ENCODE measurements at regions not wholly inside any gene's neighbourhood (a gene's known extent, or its start where the extent isn't known, plus 50 kb on each side); places are given as distances from the start of the nearest gene placed in this dataset.

- TF ChIP-seq CTCF (IDR thresholded peaks at IDR 0.05) (no peak), POLR2A (IDR thresholded peaks at IDR 0.05) (no peak), EP300 (IDR thresholded peaks at IDR 0.05) (no peak)
These were observed 266.7 kb upstream of the ATP10A start for GRCh38 chr15:26129852-26130251.
